ENCODE measurements at regions not wholly inside any gene's neighbourhood (a gene's known extent, or its start where the extent isn't known, plus 50 kb on each side); places are given as distances from the start of the nearest gene placed in this dataset.

- no peaks in the 10 kb centered on the region for H3K36me3 Mint-ChIP-seq
- CTCF ChIA-PET (ENCODE audit: partially characterized antibody) = no interaction called here
- H3K27me3 Mint-ChIP-seq = no peaks in the 10 kb centered on the region
- no peak overlapping the region for H3K4me3 Mint-ChIP-seq
- no peak overlapping the region for H3K27ac ChIP-seq (ENCODE audit: low read depth, low read length)
- H3K27me3 ChIP-seq (ENCODE audit: insufficient read depth, low read length) = no peaks in the 10 kb centered on the region
- H3K9me3 ChIP-seq (ENCODE audit: control insufficient read depth in 1 of 2, low read length in 2 of 2) = no peaks in the 10 kb centered on the region
- H3K4me1 ChIP-seq (ENCODE audit: insufficient read depth, low read length) = no peaks in the 10 kb centered on the region
- intact Hi-C loops (cut with micrococcal nuclease) = no loop called here
- H3K4me3 ChIP-seq (ENCODE audit: low read length in 2 of 2) = no peak overlapping the region
- peaks cover 0 to 3% (median 0%) of the 10 kb centered on the region in 8 donors for H3K9me3 Mint-ChIP-seq
- H3K27ac Mint-ChIP-seq = no peak overlapping the region
- no peaks in the 10 kb centered on the region for H3K4me1 Mint-ChIP-seq
- no peaks in the 10 kb centered on the region for H3K36me3 ChIP-seq (ENCODE audit: insufficient read depth, low read length)
- DNase-seq = no peak
- POLR2A ChIA-PET (ENCODE audit: partially characterized antibody) = no interaction called here
Measured at GRCh38 chr13:81927347-81927746, 1586.4 kb upstream of the SPRY2 start.

DNA sequence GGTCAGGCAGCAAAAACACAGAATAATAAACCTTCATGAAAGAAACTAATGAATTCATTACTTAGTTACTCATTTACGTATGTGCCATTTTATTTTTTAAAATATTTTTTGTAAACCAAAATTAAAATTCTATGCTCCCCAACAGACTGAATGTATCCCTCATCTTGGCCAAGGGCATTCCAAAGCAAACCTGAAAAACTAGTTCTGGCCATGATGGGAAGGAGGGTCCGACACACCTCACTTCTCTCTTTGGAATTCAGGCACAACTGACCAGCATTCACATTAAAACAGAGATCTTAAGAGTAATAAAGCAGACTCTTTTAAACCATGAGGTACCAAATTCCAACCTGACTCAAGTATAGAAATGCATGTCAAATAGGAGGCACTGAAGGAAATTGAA, 1576.9 kb upstream of the SPRY2 start:
- H3K4me3 Mint-ChIP-seq = no peak overlapping the region
- H3K27ac Mint-ChIP-seq = no peak overlapping the region
- POLR2A ChIA-PET (ENCODE audit: partially characterized antibody) = no interaction called here
- no peak overlapping the region for H3K4me3 ChIP-seq (ENCODE audit: low read length in 2 of 2)
- CTCF ChIA-PET (ENCODE audit: partially characterized antibody) = no interaction called here
- H3K9me3 Mint-ChIP-seq = peaks cover 0 to 17% (median 6%) of the 10 kb centered on the region in 8 donors
- no peak for DNase-seq
- H3K9me3 ChIP-seq (ENCODE audit: control insufficient read depth in 1 of 2, low read length in 2 of 2) = no peaks in the 10 kb centered on the region
- H3K27ac ChIP-seq (ENCODE audit: low read depth, low read length) = no peak overlapping the region
- no peaks in the 10 kb centered on the region for H3K4me1 ChIP-seq (ENCODE audit: insufficient read depth, low read length)
- no peaks in the 10 kb centered on the region for H3K36me3 ChIP-seq (ENCODE audit: insufficient read depth, low read length)
- H3K27me3 Mint-ChIP-seq = no peaks in the 10 kb centered on the region
- H3K36me3 Mint-ChIP-seq = no peaks in the 10 kb centered on the region
- no peaks in the 10 kb centered on the region for H3K27me3 ChIP-seq (ENCODE audit: insufficient read depth, low read length)
- intact Hi-C loops (cut with micrococcal nuclease) = no loop called here
- H3K4me1 Mint-ChIP-seq = no peaks in the 10 kb centered on the region

GRCh38 chr13:81916461-81916860, 1575.5 kb upstream of the SPRY2 start:
- intact Hi-C loops (cut with micrococcal nuclease) = no loop called here

DNA sequence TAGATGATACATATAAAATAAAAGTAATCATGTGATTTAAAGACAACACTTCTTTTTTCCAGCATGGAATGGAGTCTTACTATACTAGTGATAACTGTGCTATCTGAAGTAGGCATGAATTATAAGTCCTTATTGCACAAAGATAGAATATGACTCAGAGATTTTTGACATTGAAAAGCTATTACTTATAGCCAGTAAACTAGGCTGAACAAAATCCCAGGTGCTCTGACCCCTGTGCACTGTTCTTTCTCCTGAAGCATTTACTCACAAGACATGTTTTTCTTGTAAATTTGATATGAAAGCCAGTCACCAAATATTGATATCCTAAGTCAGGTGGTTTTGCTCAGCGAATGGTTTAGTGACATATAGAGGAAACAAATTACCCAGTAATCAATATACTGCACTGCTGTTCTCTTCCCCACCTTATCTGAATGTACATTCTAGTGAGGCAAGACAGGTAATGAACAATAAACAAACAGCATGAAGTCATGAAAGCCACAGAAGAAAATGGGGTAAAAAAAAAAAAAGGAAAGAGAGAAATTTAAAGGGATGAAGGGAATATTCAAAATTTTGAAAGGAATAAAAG, 1567.0 kb upstream of the SPRY2 start:
- H3K27me3 Mint-ChIP-seq = no peaks in the 10 kb centered on the region
- ChIA-PET CTCF (ENCODE audit: partially characterized antibody) (no interaction called here), POLR2A (ENCODE audit: partially characterized antibody) (no interaction called here)
- H3K4me1 ChIP-seq (ENCODE audit: insufficient read depth, low read length) = no peaks in the 10 kb centered on the region
- no peak overlapping the region for H3K27ac Mint-ChIP-seq
- no peak overlapping the region for H3K4me3 ChIP-seq (ENCODE audit: low read length in 2 of 2)
- H3K27me3 ChIP-seq (ENCODE audit: insufficient read depth, low read length) = no peaks in the 10 kb centered on the region
- H3K9me3 ChIP-seq (ENCODE audit: control insufficient read depth in 1 of 2, low read length in 2 of 2) = no peaks in the 10 kb centered on the region
- H3K27ac ChIP-seq (ENCODE audit: low read depth, low read length) = no peak overlapping the region
- no peaks in the 10 kb centered on the region for H3K4me1 Mint-ChIP-seq
- peaks cover 3 to 11% (median 5%) of the 10 kb centered on the region in 8 donors for H3K9me3 Mint-ChIP-seq
- intact Hi-C loops (cut with micrococcal nuclease) = no loop called here
- no peak for DNase-seq
- H3K36me3 ChIP-seq (ENCODE audit: insufficient read depth, low read length) = no peaks in the 10 kb centered on the region
- no peaks in the 10 kb centered on the region for H3K36me3 Mint-ChIP-seq
- H3K4me3 Mint-ChIP-seq = no peak overlapping the region

More at GRCh38 chr13:81916461-81916860, 1575.5 kb upstream of the SPRY2 start:
- no peaks in the 10 kb centered on the region for H3K4me1 Mint-ChIP-seq
- H3K27me3 ChIP-seq (ENCODE audit: insufficient read depth, low read length) = no peaks in the 10 kb centered on the region
- no peaks in the 10 kb centered on the region for H3K4me1 ChIP-seq (ENCODE audit: insufficient read depth, low read length)
- no peaks in the 10 kb centered on the region for H3K27me3 Mint-ChIP-seq
- no peaks in the 10 kb centered on the region for H3K9me3 ChIP-seq (ENCODE audit: control insufficient read depth in 1 of 2, low read length in 2 of 2)
- H3K4me3 ChIP-seq (ENCODE audit: low read length in 2 of 2) = no peak overlapping the region
- no peaks in the 10 kb centered on the region for H3K36me3 ChIP-seq (ENCODE audit: insufficient read depth, low read length)
- ChIA-PET CTCF (ENCODE audit: partially characterized antibody) (no interaction called here), POLR2A (ENCODE audit: partially characterized antibody) (no interaction called here)
- DNase-seq = no peak
- no peak overlapping the region for H3K27ac ChIP-seq (ENCODE audit: low read depth, low read length)
- peaks cover 2 to 17% (median 6%) of the 10 kb centered on the region in 8 donors for H3K9me3 Mint-ChIP-seq
- no peak overlapping the region for H3K4me3 Mint-ChIP-seq
- no peaks in the 10 kb centered on the region for H3K36me3 Mint-ChIP-seq
- no peak overlapping the region for H3K27ac Mint-ChIP-seq

GRCh38 chr13:81888855-81889254, 1547.9 kb upstream of the SPRY2 start:
- Histone ChIP-seq H3K9me3 (ENCODE audit: control insufficient read depth in 1 of 2, low read length in 2 of 2) (no peaks in the 10 kb centered on the region), H3K4me1 (ENCODE audit: insufficient read depth, low read length) (no peaks in the 10 kb centered on the region), H3K4me3 (ENCODE audit: low read length in 2 of 2) (no peak overlapping the region), H3K27ac (ENCODE audit: low read depth, low read length) (no peak overlapping the region), H3K36me3 (ENCODE audit: insufficient read depth, low read length) (no peaks in the 10 kb centered on the region), H3K27me3 (ENCODE audit: insufficient read depth, low read length) (no peaks in the 10 kb centered on the region)
- no peaks in the 10 kb centered on the region for H3K27me3 Mint-ChIP-seq
- H3K27ac Mint-ChIP-seq = no peak overlapping the region
- no peak overlapping the region for H3K4me3 Mint-ChIP-seq
- no peaks in the 10 kb centered on the region for H3K4me1 Mint-ChIP-seq
- peaks cover 4 to 33% (median 13%) of the 10 kb centered on the region in 8 donors for H3K9me3 Mint-ChIP-seq
- ChIA-PET CTCF (ENCODE audit: partially characterized antibody) (no interaction called here), POLR2A (ENCODE audit: partially characterized antibody) (no interaction called here)
- no peak for DNase-seq
- intact Hi-C loops (cut with micrococcal nuclease) = no loop called here
- H3K36me3 Mint-ChIP-seq = no peaks in the 10 kb centered on the region

DNA sequence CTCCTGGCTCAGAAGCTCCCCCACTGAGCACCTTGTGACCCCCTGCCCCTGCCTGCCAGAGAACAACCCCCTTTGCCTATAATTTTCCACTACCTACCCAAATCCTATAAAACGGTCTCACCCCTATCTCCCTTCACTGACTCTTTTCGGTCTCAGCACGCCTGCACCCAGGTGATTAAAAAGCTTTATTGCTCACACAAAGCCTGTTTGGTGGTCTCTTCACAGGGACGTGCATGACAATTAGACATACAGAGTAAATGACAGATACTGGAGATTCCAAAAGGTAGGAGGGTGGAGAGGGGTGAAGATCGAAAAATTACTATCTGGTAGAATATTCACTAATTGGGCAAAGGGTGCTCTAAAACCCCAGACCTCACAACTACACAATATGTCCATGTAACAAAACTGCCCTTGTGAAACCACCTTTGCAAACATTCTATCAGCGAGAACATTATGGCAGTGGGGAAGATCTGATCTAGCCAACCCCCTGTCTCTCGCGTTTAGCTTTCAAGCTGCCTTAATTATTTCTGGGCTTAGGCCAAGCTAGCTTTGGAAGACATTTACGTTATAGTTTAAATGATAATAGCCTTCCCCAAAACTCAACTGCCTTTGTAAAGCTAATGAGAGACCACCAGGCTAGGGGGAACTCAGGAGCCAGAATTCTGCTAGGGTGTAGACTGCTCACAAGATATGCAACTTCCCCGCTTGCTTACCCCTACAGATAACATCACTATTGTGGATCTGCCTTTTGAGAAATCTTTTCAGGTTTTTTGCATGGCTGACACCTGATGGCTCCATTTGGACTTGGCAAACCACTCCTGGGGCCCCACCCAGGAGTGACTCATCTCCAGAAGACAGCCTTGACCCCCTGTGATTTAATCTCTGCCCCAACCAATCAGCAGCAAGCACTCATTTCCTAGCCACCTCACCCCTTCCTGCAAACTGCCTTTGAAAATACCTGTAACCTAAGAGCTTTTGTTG, 1534.0 kb upstream of the SPRY2 start:
- CTCF ChIA-PET (ENCODE audit: partially characterized antibody) = no interaction called here
- no peak overlapping the region for H3K27ac Mint-ChIP-seq
- no peak overlapping the region for H3K27ac ChIP-seq (ENCODE audit: low read depth, low read length)
- H3K4me1 ChIP-seq (ENCODE audit: insufficient read depth, low read length) = no peaks in the 10 kb centered on the region
- H3K27me3 Mint-ChIP-seq = no peaks in the 10 kb centered on the region
- intact Hi-C loops (cut with micrococcal nuclease) = no loop called here
- DNase-seq = no peak
- POLR2A ChIA-PET (ENCODE audit: partially characterized antibody) = no interaction called here
- H3K4me3 Mint-ChIP-seq = no peak overlapping the region
- peaks cover 2 to 23% (median 11%) of the 10 kb centered on the region in 8 donors for H3K9me3 Mint-ChIP-seq
- no peaks in the 10 kb centered on the region for H3K36me3 Mint-ChIP-seq
- no peaks in the 10 kb centered on the region for H3K36me3 ChIP-seq (ENCODE audit: insufficient read depth, low read length)
- no peak overlapping the region for H3K4me3 ChIP-seq (ENCODE audit: low read length in 2 of 2)
- H3K27me3 ChIP-seq (ENCODE audit: insufficient read depth, low read length) = no peaks in the 10 kb centered on the region
- no peaks in the 10 kb centered on the region for H3K4me1 Mint-ChIP-seq
- no peaks in the 10 kb centered on the region for H3K9me3 ChIP-seq (ENCODE audit: control insufficient read depth in 1 of 2, low read length in 2 of 2)

DNA sequence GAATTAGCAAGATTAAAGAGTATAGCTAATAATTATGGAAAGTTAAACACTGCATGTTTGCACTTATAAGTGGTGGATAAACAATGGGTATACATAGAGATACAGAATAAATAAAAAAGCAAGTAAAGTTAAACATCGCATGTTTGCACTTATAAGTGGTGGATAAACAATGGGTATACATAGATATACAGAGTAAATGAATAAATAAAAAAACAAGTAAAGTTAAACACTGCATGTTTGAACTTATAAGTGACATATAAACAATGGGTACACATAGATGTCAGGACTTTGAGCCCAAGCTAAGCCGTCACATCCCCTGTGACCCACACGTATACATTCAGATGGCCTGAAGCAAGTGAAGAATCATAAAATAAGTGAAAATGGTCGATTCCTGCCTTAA, 1533.3 kb upstream of the SPRY2 start:
- no peaks in the 10 kb centered on the region for H3K27me3 ChIP-seq (ENCODE audit: insufficient read depth, low read length)
- ChIA-PET CTCF (ENCODE audit: partially characterized antibody) (no interaction called here), POLR2A (ENCODE audit: partially characterized antibody) (no interaction called here)

More for the DNA sequence above, 1533.3 kb upstream of the SPRY2 start:
- no peaks in the 10 kb centered on the region for H3K9me3 ChIP-seq (ENCODE audit: control insufficient read depth in 1 of 2, low read length in 2 of 2)
- no peaks in the 10 kb centered on the region for H3K4me1 ChIP-seq (ENCODE audit: insufficient read depth, low read length)
- H3K27ac ChIP-seq (ENCODE audit: low read depth, low read length) = no peak overlapping the region
- H3K4me3 ChIP-seq (ENCODE audit: low read length in 2 of 2) = no peak overlapping the region
- Mint-ChIP-seq H3K36me3 (no peaks in the 10 kb centered on the region), H3K9me3 (peaks cover 2 to 24% (median 13%) of the 10 kb centered on the region in 8 donors), H3K4me1 (no peaks in the 10 kb centered on the region), H3K27ac (no peak overlapping the region), H3K27me3 (no peaks in the 10 kb centered on the region), H3K4me3 (no peak overlapping the region)
- intact Hi-C loops (cut with micrococcal nuclease) = no loop called here
- DNase-seq = no peak
- no peaks in the 10 kb centered on the region for H3K36me3 ChIP-seq (ENCODE audit: insufficient read depth, low read length)

Data from CD4-positive, alpha-beta memory T cell (primary cell).